Activated T-cell treated with anti-CD3 and anti-CD28 coated beads, Interleukin-2, amount 50 U/mL, for 4 hours (primary cell): ENCODE measurements at regions not wholly inside any gene's neighbourhood (a gene's known extent, or its start where the extent isn't known, plus 50 kb on each side); places are given as distances from the start of the nearest gene placed in this dataset.
"Not testable (repeated sequence)": the region's sequence is repeated elsewhere in the genome, so short reads cannot be mapped to it uniquely, and the experiment has no call there.

Source experiments
- ATAC-seq, 2 donors: fragments of 200-7000 bp; cut with Tn5 transposase; one replicate each; pipeline ENCODE4 v1.10.0; 2021
- DNase-seq: peaks from one replicate; pipeline ENCODE4 v3.0.0-alpha.2; 2020
- H3K27me3 Mint-ChIP-seq: one replicate; pipeline ENCODE4 v1.8.0; 2021; ENCODE audit warnings: low read depth, mixed read lengths
- H3K36me3 Mint-ChIP-seq: one replicate; pipeline ENCODE4 v1.8.0; 2022; ENCODE audit warnings: mixed read lengths; ENCODE audit not compliant: insufficient read depth
- H3K4me1 Mint-ChIP-seq: one replicate; pipeline ENCODE4 v1.8.0; 2021; ENCODE audit warnings: low read depth, mixed read lengths
- H3K4me3 Mint-ChIP-seq: one replicate; pipeline ENCODE4 v1.8.0; 2021; ENCODE audit warnings: mild to moderate bottlenecking, moderate library complexity, mixed read lengths
- H3K9me3 Mint-ChIP-seq: one replicate; pipeline ENCODE4 v1.8.0; 2021; ENCODE audit warnings: mixed read lengths

DNA sequence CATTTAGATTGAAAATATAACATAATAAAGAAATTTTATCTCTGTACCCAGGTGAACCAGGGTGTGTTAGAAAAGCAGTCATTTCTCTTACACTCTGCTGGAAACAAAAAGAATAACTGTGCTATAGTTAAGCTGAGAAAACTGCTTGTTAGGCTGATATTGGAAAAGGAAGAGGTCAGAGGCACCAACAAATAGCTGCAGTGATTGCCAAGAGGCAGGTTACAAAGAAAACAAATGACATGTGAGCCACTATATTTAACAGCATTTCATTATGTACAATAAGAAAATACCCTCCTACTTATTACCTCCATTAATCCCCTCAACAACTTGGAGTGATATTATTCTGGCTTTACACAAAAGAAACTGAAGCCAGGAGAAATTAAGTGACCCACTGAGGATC, 607.9 kb upstream of the TLE4 start:
- no peaks in the 10 kb centered on the region for H3K27me3 Mint-ChIP-seq
- H3K4me3 Mint-ChIP-seq = no peak overlapping the region
- no peaks in the 10 kb centered on the region for H3K4me1 Mint-ChIP-seq
- peaks cover 4% of the 10 kb centered on the region for H3K9me3 Mint-ChIP-seq
- no peaks in the 10 kb centered on the region for H3K36me3 Mint-ChIP-seq
- ATAC-seq = no peak
- no peak for DNase-seq

- no peak for DNase-seq
- Mint-ChIP-seq H3K36me3 (no peaks in the 10 kb centered on the region), H3K27me3 (no peaks in the 10 kb centered on the region), H3K9me3 (no peaks in the 10 kb centered on the region), H3K4me3 (no peak overlapping the region), H3K4me1 (no peaks in the 10 kb centered on the region)
- ATAC-seq = no peak
These were observed 604.1 kb upstream of the TLE4 start for GRCh38 chr9:78967596-78968217.

- no peaks in the 10 kb centered on the region for H3K27me3 Mint-ChIP-seq
- DNase-seq (no peak), ATAC-seq (no peak)
- no peaks in the 10 kb centered on the region for H3K36me3 Mint-ChIP-seq
- no peak overlapping the region for H3K4me3 Mint-ChIP-seq
- H3K4me1 Mint-ChIP-seq = no peaks in the 10 kb centered on the region
- no peaks in the 10 kb centered on the region for H3K9me3 Mint-ChIP-seq
These were observed 601.4 kb upstream of the TLE4 start for GRCh38 chr9:78970375-78970774.

GRCh38 chr9:78971540-78971939, 600.2 kb upstream of the TLE4 start:
- no peak overlapping the region for H3K4me3 Mint-ChIP-seq
- H3K4me1 Mint-ChIP-seq = no peaks in the 10 kb centered on the region
- H3K27me3 Mint-ChIP-seq = no peaks in the 10 kb centered on the region
- H3K36me3 Mint-ChIP-seq = no peaks in the 10 kb centered on the region
- DNase-seq = no peak
- no peak for ATAC-seq
- no peaks in the 10 kb centered on the region for H3K9me3 Mint-ChIP-seq

- no peaks in the 10 kb centered on the region for H3K36me3 Mint-ChIP-seq
These were observed 599.3 kb upstream of the TLE4 start for GRCh38 chr9:78972303-78972999.

GRCh38 chr9:78973907-78974306, 597.9 kb upstream of the TLE4 start:
- DNase-seq (no peak), ATAC-seq (no peak)
- no peaks in the 10 kb centered on the region for H3K27me3 Mint-ChIP-seq
- H3K9me3 Mint-ChIP-seq = no peaks in the 10 kb centered on the region
- H3K4me1 Mint-ChIP-seq = no peaks in the 10 kb centered on the region
- H3K4me3 Mint-ChIP-seq = no peak overlapping the region
- H3K36me3 Mint-ChIP-seq = no peaks in the 10 kb centered on the region

More at GRCh38 chr9:78972303-78972999, 599.3 kb upstream of the TLE4 start:
- DNase-seq (no peak), ATAC-seq (no peak)
- H3K9me3 Mint-ChIP-seq = no peaks in the 10 kb centered on the region
- no peaks in the 10 kb centered on the region for H3K27me3 Mint-ChIP-seq
- H3K4me3 Mint-ChIP-seq = no peak overlapping the region
- no peaks in the 10 kb centered on the region for H3K4me1 Mint-ChIP-seq

- H3K27me3 Mint-ChIP-seq = no peaks in the 10 kb centered on the region
- no peak overlapping the region for H3K4me3 Mint-ChIP-seq
- no peaks in the 10 kb centered on the region for H3K36me3 Mint-ChIP-seq
- no peak for ATAC-seq
- no peak for DNase-seq
- peaks cover 5% of the 10 kb centered on the region for H3K9me3 Mint-ChIP-seq
- no peaks in the 10 kb centered on the region for H3K4me1 Mint-ChIP-seq
These were observed 588.9 kb upstream of the TLE4 start for GRCh38 chr9:78982849-78983248.

GRCh38 chr9:78985084-78985738, 586.6 kb upstream of the TLE4 start:
- no peak overlapping the region for H3K4me3 Mint-ChIP-seq
- H3K36me3 Mint-ChIP-seq = no peaks in the 10 kb centered on the region
- no peak for ATAC-seq
- peaks cover 5% of the 10 kb centered on the region for H3K9me3 Mint-ChIP-seq
- H3K4me1 Mint-ChIP-seq = no peaks in the 10 kb centered on the region
- no peak for DNase-seq
- H3K27me3 Mint-ChIP-seq = no peaks in the 10 kb centered on the region

DNA sequence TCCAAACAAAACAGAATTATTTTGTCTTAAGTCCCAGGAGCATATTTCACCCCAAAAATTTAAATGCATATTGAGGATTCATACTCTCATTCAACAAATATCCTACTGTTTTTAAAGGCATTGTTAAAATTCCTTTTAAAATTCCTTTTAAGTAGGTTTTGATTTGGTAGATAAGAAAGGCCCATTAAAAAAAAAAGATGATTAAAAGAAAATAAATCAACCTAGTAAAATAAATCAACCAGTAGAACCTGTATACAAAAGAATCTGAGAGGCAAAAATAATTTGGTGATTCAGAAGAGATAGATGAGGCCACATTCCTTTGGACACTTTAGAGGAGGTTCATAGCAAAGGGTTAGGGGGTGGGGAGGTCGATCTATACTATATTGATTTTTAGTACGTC, 585.3 kb upstream of the TLE4 start:
- ATAC-seq (no peak), DNase-seq (no peak)
- H3K27me3 Mint-ChIP-seq = no peaks in the 10 kb centered on the region
- peaks cover 5% of the 10 kb centered on the region for H3K9me3 Mint-ChIP-seq
- no peak overlapping the region for H3K4me3 Mint-ChIP-seq
- H3K4me1 Mint-ChIP-seq = no peaks in the 10 kb centered on the region
- no peaks in the 10 kb centered on the region for H3K36me3 Mint-ChIP-seq

DNA sequence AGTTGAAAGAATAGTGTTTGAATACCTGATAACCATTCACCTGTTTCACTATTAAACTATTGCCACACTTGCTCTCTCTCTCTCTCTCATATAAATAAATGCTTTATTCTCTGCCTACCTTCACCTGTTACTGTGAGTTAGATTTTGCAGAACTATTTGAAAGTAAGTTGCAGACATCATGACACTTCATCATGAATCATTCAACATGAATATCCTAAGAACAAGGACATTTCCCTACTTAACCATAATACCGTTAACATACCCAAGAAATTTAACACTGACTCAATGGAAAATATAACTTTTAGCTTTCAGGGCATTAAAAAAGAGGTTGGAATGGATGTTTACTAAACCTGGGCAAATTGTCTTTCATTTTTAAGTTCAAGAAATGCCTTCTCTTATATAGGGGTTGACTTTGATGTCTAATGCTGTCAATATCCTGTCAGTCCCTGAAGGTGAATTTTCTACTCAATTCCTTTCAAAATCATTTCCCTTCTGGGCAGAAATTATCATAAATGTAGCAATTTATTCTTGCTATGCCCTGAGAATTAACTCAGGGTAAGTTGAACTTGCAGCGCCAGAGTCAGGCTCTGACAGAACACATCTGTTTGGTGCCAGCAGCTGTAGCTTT, 582.6 kb upstream of the TLE4 start:
- DNase-seq (no peak), ATAC-seq (no peak)
- H3K9me3 Mint-ChIP-seq = no peaks in the 10 kb centered on the region
- H3K4me1 Mint-ChIP-seq = no peaks in the 10 kb centered on the region
- no peaks in the 10 kb centered on the region for H3K36me3 Mint-ChIP-seq
- no peak overlapping the region for H3K4me3 Mint-ChIP-seq
- no peaks in the 10 kb centered on the region for H3K27me3 Mint-ChIP-seq

GRCh38 chr9:78994471-78994870, 577.3 kb upstream of the TLE4 start:
- peaks cover 4% of the 10 kb centered on the region for H3K9me3 Mint-ChIP-seq
- DNase-seq (no peak), ATAC-seq (no peak)
- no peaks in the 10 kb centered on the region for H3K4me1 Mint-ChIP-seq
- H3K27me3 Mint-ChIP-seq = no peaks in the 10 kb centered on the region
- no peaks in the 10 kb centered on the region for H3K36me3 Mint-ChIP-seq
- no peak overlapping the region for H3K4me3 Mint-ChIP-seq

DNA sequence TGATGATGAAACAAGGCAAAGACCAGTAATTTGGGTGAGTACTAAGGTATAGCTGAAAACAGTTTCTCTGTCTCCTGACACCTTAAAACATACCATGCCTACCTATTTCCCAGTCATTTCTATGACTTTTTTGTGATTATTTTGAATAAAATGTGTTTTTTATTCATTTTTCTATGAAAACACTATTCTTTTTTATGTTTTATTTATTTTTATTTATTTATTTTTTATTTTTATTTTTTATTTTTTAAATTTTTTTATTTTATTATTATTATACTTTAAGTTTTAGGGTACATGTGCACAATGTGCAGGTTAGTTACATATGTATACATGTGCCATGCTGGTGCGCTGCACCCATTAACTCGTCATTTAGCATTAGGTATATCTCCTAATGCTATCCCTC, 576.8 kb upstream of the TLE4 start:
- not testable (repeated sequence) for H3K27me3 Mint-ChIP-seq, ATAC-seq, DNase-seq, H3K4me3 Mint-ChIP-seq, H3K4me1 Mint-ChIP-seq, H3K36me3 Mint-ChIP-seq, H3K9me3 Mint-ChIP-seq

GRCh38 chr9:78997296-78997695, 574.5 kb upstream of the TLE4 start:
- ATAC-seq (no peak), DNase-seq (no peak)
- H3K27me3 Mint-ChIP-seq = no peaks in the 10 kb centered on the region
- no peaks in the 10 kb centered on the region for H3K36me3 Mint-ChIP-seq
- H3K9me3 Mint-ChIP-seq = peaks cover 6% of the 10 kb centered on the region
- H3K4me1 Mint-ChIP-seq = no peaks in the 10 kb centered on the region
- H3K4me3 Mint-ChIP-seq = no peak overlapping the region

DNA sequence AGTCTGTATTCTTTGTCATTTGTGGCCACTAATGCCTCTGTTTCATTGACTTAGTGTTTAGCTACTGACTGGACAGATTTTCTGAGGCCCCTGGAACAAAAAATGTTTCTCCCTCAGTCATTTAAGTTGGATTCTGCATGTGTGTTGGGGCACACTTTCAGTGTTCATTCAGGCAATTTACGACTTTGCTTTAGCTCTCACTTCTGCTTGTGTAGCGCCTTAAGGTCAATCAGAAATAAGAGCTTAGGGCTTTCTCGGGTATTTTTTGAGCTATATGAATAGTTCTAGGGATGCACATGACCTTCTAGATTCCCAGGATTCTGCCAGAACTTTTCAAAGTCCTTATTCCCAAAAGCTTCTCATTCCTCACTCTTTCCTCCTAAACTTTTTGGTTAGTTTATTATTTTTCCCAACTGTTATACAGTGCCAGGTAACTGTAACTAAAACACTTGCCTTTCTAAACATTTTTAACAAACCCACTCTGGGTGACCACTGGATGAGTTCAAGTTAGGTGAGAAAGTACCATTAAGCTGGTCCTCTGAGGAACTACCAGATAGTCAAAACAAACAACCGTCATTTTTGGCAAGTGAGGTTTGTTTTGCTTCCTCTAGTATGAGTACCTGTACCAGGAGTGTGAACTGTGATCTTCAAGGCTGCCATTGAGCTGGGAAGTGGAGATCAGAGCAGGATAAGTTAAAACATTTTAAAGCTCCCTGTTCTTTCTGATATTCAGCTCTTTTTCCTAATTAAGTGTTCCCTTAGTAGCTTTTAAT, 571.3 kb upstream of the TLE4 start:
- ATAC-seq = no peak
- Mint-ChIP-seq H3K9me3 (peaks cover 6% of the 10 kb centered on the region), H3K4me1 (no peaks in the 10 kb centered on the region), H3K36me3 (no peaks in the 10 kb centered on the region), H3K27me3 (peaks cover 2% of the 10 kb centered on the region), H3K4me3 (no peak overlapping the region)
- DNase-seq = no peak
